Medulla oblongata (tissue), 1 donor: ENCODE measurements at regions not wholly inside any gene's neighbourhood (a gene's known extent, or its start where the extent isn't known, plus 50 kb on each side); places are given as distances from the start of the nearest gene placed in this dataset.

Source experiments
- DNase-seq: peaks from one replicate; pipeline ENCODE4 v3.0.0-alpha.2; 2015; ENCODE audit errors: extremely low spot score

DNA sequence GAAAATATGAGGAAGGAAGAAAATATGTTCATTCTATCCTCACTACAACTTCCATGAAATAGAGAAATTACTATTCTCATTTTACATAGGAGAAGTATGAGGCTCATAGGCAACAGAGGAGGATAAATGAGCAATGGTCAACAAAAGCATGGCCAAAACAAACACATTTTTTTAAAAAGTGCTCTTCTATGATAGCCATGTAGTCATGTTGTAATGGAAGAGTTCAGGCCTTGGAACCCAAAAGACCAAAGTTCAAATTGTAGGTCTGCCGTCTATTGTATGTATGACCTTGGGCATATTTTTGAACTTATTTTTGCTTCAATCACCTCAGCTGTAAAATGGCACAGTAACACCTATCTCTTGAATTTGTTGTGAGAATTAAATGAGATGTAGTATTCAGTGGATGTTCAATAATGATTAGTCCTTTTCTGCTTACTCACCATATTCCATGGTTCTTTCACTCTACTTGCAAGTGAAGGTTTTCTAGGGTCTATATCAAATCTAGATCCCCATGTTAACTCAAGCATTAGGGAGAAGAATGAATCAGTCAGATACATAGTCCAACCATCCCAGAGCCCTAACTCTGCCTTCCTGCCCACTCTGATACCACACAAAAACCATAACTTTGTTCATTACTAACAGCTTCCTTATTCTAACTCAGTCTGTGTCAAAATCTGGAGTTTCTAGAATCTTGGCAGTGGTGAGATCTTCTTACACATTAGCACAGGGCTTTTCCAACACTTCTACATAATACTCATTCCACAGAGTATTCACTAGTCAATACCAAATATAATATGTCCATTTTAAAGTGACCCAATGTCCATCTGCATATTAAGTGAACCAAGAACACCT is 353.2 kb downstream of the PLPP3 start:
- no peak for DNase-seq

DNA sequence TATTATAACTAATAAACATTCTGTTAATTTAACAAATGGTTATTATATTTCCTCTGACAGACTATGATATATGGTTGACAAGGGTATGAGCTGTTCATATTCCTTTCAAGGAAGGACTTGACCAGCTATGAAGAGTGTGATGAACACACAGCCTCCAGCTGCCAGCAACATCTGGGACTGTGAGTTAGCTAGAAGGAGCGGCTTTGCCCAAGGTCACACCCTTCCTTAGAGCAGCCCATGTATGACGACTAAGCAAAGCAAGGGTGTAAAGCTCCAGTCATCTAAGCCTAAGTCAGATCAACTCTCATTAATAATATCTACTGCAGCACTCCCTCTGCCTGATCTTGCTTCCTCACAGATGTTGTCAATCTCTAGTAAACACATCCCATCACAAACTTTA is 355.4 kb downstream of the PLPP3 start:
- DNase-seq: no peak

DNA sequence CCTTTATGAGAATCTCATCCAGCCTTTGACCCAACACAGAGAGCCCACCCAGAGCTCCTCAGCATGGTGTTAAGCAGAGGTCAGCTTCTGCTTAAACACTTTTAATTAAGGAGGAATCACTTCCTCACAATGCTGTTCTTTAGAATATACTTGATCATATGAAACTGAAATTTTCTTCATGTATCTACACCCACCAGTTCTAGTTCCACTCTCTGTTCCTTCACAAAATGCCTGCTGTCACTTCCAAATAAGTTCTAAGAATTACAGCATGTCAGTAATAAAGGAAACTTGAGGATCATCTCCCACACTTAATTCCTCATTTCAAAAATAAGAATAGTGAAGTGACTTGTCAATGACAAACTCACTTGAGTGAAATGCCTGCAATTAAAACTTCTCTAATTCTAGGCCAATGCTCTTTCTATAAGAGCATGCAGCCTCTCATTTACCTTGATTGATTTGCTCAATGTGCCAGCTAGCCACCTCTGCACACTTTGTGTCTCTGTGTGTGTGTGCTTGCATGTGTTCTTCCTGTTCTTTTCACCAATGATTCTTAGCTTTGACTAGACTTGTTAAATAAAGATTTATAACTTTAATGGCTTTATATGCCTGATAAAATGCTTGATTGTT is 356.3 kb downstream of the PLPP3 start:
- no peak for DNase-seq

DNA sequence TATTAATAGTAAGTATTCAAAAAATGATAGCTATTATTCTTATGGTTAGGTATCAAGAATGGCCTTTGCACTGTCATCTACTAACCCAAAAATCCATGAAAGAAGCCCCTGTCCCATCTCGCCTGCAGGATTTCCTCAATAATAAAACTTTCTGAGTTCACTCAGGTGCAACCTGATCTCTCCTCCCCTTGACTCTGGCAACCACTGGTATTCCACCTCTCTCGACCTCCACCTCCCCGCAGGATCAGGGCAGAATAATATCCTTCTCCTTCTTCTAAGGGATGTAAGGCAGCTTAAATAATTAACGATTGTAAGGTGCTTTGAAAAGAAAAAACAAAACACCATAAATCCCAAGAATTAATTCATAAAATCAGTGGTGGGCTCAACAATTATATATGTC is 359.3 kb downstream of the PLPP3 start:
- DNase-seq: no peak

DNA sequence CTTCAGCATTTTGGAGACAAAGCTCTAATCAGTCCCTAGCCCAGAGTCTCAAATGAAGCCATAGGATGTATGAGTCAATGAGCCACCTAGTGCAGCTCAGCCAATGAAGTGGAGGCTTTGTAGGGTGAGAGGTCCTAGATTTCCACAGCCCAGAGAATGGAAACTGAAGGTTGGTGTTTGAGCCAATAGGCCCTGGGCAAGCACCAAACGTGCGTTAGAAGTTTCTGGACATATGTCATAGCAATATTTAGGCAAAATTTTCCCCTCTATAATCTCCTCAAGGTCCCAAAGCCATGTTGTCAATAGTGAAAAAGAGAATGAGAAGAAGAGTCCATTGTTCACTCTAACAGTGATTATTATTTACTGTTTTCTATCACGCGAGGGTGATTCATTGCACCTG is 361.3 kb downstream of the PLPP3 start:
- DNase-seq: no peak

DNA sequence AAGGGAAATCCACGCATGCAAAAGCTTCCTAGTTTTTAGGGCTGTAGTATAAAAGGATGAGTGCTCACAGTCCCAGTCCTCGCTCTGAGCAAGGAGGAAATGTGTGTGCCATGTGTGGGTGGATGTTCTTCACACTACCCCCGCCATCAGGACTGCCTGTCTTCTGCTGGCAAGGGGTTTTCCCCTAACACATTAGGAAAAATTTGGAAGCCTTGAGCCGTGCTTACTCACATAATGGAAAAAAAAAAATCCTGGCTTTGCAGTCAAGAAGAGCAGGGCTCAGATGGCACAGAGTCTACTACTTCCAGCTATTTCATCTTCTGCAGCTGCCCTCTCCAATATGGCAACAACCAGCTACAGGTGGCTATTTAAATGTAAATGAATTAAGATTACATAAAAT is 363.1 kb downstream of the PLPP3 start:
- no peak for DNase-seq

DNA sequence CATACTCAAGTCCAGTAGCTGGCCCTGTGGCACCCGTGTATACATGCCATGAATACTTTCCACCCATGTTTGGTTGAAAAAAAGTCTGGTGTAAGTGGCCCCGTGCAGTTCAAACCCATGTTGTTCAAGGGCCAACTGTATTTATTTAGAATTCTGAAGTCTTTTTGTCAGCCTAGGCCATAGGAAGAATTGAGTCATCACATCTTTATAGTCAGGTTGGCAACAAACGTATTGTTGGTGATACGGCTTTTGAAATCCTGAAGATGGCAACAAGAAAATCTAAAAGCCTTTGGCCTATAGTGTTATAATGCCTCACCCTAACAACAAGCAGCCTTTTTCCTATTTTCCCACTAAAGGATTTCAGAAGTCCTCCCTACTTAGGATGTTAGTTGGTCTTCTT is 363.6 kb downstream of the PLPP3 start:
- DNase-seq: no peak

DNA sequence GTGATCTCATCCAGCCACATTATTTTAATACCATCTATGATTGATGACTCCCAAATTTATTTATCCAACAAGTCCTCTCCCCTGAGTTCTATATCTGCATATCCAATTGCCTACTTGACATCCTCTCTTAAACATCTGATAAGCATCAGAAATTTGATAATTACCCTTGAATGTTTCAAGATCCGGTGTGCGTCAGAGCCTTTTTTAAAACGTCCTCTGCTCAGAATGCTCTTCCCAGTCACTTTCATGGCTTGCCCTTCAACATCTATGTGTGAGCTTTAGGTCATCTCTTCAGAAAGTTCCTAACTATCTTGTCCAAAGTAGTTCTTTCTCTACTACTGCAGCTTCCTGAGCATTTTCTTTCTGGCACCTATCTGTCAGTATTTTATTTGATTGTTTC is 364.3 kb downstream of the PLPP3 start:
- no peak for DNase-seq

DNA sequence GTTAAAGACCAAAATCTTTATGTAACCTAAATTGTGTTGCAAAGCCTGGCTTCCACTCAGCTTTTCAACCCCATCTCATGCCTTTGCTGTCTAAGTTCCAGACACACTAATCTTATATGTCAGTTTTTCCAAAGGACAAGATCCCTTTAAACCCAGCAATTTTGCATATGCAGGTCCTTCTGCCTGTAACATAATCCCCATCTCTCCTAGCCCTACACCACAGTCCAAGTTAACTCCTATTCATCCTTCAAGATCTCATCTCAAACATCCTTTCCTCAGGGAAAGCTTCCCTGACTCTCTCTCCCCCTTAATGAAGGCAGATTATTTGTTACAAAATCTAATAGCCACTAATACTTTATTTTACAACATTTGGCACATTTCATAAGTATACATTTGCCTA is 366.3 kb downstream of the PLPP3 start:
- no peak for DNase-seq

DNA sequence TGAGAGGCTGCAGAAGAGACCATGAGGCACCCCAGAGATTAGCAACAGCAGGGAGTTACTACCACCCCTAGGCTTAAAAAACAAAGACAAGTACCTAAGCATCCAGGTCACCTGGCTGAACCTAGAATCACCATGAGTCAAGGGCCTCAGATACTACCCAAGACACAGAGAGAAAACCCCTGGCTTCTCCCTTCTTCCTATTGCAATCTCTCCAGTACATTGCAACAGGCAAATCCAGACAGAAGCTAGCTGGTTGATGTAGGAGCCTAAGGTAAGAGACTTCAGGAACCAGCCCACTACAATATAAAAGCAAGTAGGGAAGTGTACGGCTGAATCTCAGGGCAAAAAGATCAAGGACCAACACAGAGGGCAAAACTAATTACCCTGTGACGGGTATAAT is 367.2 kb downstream of the PLPP3 start:
- DNase-seq: no peak

DNA sequence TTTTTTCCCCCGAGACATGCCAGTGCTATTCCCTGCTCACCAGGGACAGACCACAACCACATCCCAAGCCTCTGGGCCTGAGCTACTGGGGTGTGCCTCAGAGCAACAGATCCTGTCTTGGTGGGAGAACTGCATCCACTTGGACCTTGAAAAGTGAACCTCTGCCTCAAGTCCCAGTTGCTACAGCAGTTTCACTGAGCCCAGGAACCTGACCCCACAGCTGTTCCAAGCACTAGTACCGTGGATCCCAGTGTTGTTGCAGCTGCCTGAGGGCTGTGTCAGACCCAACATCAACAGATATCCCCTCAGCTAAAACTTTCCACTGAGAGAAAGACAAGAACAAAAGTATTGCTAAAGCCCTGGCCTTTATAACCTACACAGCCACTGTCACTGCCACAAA is 373.0 kb downstream of the PLPP3 start:
- DNase-seq: no peak

DNA sequence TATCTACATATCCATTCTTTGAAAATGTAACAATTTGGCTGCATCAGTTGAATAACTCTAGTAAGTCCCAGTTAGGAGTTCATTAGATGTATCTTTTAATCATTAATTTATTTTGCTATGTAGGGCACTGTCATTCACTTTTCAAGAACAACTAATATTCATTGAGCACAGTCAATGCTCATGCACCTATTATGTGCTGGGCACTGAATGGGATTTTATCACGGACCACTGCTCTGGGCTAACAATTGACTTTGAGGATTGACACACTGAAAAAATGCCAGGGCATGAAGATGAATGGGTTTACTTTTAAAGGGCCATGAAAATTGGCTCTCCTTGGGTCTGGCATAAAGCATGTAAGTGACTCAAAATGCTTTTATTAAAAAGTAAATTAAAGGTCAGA is 375.2 kb downstream of the PLPP3 start:
- no peak for DNase-seq

DNA sequence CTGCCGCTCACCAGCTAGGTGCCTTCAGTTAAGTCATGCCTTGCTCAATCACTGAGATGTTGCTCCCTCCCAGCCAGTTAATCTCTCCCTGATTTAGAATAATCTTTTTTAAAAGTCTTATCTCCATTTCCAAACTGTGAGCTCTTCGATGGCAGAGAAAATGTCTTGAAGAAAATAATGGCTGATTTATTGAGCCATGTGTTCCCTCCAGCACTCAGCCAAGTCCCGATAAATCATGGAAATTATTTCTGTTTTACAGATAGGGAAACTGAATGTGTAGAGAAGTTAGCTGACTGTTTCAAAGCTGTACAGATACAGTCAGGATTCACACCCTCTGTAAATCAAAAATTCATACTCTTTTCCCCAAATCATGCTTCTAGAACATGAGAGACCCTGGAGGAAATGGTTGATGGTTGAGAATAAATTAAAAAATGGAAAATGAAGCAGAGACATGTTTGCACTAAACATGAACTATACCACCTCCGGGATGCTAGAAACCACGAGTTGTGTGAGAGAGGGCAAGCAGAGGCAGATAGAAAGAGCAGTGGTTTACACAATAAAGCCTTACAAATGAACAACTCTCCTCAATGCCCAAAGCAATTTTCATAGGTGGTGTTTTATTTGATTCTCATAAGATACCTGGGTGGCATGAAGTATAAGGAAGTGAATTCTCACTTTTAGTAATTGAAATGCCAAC is 376.4 kb downstream of the PLPP3 start:
- no peak for DNase-seq

DNA sequence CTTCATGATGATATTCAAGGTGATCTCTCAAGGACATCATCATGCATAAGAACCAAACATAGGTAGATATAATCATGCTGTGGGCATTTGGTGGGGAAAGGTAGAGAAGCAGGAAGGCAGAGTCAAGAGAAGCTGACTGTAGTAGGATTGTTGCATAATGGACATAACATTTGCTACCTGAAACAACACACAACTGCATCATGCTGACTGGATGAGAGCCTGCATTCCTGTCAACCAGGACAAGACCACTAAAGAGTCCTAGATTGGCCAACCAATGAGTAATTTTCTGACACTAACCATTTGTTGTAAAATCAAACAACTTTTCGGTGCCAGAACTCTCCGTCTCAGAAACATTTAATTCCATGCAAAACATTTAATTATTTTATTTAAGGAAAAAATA is 377.2 kb downstream of the PLPP3 start:
- DNase-seq: no peak

DNA sequence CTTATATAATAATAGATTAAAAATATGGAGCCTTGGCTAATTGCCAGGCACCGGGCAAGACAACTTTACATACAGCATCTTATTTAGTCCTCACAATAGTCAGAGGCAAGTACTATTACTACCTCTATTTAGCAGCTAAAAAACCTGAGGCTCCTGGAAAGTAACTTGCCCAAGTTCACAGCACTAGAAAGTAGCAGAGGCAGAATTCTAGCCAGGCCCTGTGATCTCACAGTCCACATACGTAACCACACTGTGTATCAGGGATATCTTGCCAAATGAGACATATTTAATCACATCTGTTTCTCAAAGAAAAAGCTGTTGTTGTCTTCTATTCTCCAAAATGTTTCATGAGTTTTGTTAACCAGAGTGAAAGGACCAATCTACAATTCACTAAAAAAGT is 378.5 kb downstream of the PLPP3 start:
- DNase-seq: no peak

DNA sequence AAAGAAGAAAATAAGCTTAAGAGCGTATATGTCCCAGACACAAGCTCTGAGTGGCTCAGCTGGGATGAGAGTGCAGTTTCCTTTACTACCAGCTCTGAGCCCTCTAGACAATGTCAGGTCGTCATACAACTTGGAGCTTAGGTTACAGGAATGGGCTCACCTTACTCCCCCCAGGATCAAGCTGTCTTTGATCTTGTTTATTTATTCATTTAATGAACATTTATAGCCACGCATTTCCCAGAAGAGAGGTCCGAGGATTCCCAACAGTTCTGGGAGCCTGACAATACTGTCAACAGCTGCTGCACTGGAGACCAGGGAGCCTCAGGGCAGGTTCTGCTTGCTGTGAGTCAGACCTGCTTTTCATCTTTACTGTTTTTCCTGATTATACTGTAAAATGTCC is 378.9 kb downstream of the PLPP3 start:
- no peak for DNase-seq

DNA sequence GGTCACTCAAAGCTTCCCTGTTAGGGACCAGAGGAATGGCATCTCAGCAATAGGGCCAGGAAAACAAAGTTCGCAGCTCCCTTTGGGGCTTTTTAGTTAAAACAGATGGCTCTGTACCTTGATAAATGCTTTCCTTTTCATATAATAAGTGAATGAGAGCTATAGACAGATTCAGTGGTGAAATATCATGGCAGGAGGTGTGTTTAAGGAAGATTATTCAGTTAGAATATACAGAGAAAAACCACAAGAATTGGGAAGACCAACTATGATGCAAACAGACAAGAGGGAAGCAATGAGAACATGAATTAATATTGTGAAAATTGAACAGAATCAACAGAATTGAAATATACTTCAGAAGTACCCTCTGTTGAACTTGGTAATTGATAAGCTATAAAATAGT is 379.4 kb downstream of the PLPP3 start:
- DNase-seq: no peak

DNA sequence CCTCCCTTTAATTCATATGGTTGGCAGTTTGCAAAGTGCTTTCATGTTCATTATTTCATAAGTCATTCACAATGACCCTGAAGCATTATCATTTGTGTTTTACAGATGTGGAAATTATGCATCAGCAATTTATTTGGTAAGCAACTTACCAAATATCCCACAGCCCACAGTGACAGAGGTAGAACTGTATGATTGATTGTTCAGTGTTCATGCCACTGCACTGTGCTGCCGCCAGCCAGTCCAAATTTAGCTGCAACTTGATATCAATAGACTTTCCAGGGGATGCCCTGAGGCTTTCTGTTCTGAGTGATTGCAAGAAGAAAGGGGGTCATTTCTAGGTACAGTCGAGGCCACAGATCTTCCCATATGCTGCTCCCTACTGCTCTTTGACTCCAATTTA is 380.3 kb downstream of the PLPP3 start:
- no peak for DNase-seq

DNA sequence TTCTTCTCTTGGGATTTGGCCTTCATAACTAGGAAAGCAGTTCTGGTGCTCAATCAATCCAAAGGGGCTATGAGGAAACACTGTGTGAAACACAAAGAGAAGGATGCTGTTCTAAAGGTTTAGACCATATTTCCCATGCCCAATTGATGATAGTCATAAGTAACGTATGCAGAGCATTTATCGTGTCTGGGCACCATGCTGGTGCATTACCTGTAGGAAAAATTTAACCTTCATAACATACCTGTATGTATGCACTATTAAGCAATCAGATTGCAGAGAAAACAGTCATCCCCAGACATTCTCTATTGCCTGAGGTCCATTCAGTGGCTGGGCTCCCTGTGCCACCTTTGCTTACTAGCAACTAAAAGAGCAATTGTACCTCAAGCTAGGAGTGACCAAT is 381.4 kb downstream of the PLPP3 start:
- no peak for DNase-seq

DNA sequence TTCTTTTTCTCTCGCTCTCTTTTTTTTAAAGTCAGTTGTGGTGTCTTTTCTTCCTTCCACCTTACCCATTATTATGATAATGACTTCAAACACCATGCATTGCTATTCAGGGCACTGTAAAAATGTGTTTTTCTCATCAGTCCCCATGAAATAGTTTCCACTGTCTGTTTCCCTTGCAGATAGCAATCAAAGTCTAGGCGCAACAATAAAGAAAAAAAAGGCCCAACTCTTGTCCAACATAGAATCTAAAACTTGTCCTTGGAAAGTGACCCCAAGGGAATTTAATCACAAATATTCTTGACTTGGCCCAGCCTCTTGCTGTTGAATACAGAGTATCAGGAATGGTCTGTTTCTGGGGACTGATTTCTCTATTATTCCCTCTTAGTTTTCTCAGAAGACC is 382.5 kb downstream of the PLPP3 start:
- DNase-seq: no peak

DNA sequence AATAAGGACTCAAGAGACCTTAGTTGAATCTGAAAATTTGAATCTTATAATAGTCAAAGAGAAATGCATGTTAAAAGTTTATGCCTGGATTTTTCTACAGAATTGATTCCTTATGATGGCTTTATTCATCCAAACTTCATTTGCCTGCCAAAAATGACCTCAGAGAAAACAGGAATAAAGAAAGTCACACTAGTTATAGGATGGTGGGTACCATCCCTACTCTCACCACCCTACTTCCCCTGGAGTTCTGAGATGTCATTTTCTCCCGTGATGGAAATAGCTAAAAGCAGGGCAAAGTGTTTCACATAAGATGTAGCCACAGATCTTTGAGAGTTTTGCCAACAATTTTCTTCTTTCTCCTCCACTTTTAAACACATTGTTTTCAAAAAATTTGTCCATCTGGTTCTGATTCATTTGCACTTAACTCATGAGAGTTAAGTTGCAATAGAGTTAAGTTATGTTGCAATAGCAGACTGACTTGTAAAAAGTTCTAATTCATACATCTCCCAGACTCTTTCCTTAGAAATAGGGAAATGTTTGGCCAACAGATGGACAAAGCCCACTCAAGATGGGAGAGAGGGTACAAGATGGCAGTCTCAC is 384.6 kb downstream of the PLPP3 start:
- DNase-seq: no peak

DNA sequence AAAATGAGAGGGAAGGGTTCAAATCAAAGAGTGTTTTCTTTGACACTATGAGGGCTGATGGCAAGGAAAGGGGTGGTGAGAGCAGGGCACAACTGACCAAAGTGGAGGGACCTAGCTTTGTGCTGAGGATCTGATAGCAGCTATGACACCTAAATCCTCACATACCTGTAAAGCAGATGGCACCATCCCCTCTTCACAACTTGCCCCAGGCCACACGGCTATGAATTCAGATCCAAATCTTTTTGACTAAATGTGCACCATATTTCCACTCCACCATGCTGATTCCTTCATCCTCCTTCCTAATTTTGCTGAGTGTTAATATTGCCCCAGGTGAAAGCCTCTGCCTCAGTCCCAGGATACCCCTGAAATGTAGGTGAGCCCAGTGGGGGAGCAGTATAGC is 385.7 kb downstream of the PLPP3 start:
- DNase-seq: no peak

DNA sequence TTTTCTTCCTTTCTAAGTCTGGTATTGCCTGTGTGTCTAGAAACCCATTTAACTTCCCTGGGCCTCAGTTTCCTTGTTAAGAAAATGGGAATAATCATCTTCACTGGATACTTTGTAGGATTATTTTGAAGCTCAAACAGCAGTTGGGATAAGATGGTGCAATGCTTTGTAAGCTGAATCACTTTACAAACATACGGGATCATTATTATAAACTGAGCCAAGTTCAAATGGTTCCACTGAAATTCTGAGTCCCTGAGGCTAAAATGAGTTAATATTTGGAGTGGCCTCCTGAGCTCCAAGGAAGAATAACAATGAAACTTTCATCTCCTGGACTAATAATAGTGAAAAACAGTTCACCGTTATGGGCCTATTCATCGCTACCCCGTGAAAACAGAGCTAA is 388.0 kb downstream of the PLPP3 start:
- no peak for DNase-seq
